ENCODE measurements at regions not wholly inside any gene's neighbourhood (a gene's known extent, or its start where the extent isn't known, plus 50 kb on each side); places are given as distances from the start of the nearest gene placed in this dataset.

GRCh38 chr15:95162069-95162468 lies 930.7 kb downstream of the MCTP2 start:
- TF ChIP-seq, protein P1, sequence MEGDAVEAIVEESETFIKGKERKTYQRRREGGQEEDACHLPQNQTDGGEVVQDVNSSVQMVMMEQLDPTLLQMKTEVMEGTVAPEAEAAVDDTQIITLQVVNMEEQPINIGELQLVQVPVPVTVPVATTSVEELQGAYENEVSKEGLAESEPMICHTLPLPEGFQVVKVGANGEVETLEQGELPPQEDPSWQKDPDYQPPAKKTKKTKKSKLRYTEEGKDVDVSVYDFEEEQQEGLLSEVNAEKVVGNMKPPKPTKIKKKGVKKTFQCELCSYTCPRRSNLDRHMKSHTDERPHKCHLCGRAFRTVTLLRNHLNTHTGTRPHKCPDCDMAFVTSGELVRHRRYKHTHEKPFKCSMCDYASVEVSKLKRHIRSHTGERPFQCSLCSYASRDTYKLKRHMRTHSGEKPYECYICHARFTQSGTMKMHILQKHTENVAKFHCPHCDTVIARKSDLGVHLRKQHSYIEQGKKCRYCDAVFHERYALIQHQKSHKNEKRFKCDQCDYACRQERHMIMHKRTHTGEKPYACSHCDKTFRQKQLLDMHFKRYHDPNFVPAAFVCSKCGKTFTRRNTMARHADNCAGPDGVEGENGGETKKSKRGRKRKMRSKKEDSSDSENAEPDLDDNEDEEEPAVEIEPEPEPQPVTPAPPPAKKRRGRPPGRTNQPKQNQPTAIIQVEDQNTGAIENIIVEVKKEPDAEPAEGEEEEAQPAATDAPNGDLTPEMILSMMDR (IDR thresholded peaks at IDR 0.05) = no peak
- no peak for TF ChIP-seq POLR2A (IDR thresholded peaks at IDR 0.05)

Measured in body of pancreas (tissue), 4 donors.